NCI-H1092 (cell line): ENCODE measurements at regions not wholly inside any gene's neighbourhood (a gene's known extent, or its start where the extent isn't known, plus 50 kb on each side); places are given as distances from the start of the nearest gene placed in this dataset.
"Not testable (repeated sequence)": the region's sequence is repeated elsewhere in the genome, so short reads cannot be mapped to it uniquely, and the experiment has no call there.

Experiments used
- DNase-seq: peaks from one replicate; lab custom pipeline; 2025; lab: John Stamatoyannopoulos, UW

DNA sequence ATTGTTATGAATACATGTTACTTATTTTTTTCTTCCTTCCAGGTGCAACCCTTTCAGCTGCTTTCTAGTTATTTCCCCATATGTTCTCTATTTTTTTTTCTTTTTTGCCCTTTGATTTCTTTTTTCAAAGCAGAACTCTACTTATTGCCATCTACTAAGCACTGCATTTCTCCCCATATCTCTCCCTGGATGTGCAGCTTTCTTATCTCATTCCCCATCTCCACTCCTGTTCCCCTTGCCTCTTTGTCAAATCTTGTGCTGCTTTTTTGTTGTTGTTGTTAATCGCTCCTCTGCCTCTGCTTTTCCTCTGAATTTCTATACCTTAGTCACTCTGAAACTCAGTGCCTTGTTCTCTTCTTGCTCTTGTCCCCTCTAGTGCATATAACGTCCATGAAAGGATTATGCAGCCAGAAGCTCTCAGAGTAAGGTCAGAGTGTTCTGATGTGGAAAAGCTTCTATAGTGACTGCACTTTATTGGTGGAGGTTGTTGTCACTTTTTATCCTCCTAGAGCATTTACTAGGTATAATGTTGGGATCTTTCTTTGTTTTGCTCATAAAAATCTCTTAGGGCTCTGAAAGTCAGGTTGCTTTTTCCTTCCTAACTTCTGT lies 51.1 kb upstream of the JADE1 start:
- no peak for DNase-seq

GRCh38 chr4:128757712-128758111 lies 51.8 kb upstream of the JADE1 start:
- DNase-seq = no peak

GRCh38 chr4:128751354-128751753 lies 58.1 kb upstream of the JADE1 start:
- no peak for DNase-seq

DNA sequence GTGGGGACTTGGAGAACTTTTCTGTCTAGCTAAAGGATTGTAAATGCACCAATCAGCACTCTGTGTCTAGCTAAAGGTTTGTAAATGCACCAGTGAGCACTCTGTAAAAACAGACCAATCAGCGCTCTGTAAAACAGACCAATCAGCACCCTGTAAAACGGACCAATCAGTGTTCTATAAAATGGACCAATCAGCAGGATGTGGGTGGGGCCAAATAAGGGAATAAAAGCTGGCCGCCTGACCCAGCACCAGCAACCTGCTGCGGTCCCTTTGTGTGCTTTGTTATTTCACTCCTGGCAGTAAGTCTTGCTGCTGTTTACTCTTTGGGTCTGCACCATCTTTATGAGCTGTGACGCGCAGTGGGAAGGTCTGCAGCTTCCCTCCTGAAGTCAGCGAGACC lies 67.8 kb upstream of the JADE1 start:
- not testable (repeated sequence) for DNase-seq

DNA sequence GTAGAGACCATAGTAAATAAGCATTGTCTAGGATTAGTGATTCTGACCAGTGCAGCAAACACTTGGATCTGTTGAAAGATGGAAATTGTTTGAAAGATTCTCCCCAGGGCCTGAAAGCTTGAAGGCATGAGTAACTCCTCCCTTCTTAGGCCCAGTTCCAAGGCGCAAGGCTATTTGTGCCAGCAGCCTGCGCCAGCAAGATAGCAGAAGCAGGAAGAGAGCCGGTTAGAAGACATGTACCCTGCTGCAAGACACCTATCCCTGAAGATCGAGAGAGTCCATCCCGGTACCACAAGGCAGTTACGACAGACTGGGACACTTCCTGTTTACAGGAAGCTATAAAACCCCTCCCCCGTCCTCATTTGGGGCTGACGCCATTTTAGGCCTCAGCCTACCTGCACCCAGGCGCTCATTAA lies 72.4 kb upstream of the JADE1 start:
- DNase-seq = no peak

GRCh38 chr4:128735714-128736113 lies 73.8 kb upstream of the JADE1 start:
- DNase-seq = no peak

DNA sequence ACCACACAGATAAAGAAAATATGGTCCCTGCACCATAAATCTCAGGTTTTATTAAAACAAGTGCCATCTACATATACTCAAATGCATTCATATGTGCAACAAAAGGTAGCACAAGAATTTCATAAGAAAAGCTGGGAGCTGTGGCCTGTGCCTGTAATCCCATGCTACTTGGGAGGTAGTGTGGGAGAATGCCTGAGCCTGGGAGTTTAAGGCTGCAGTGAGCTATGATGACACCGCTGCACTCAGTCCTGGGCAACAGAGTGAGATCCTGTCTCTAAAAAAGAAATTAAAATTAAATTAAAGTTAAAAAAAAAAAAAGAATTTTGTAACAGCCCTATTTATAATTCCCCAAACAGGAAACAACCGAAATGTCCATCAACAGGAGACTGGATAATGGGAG lies 81.3 kb upstream of the JADE1 start:
- no peak for DNase-seq

- DNase-seq = no peak
Observed at GRCh38 chr4:128727658-128728057, 81.8 kb upstream of the JADE1 start.

DNA sequence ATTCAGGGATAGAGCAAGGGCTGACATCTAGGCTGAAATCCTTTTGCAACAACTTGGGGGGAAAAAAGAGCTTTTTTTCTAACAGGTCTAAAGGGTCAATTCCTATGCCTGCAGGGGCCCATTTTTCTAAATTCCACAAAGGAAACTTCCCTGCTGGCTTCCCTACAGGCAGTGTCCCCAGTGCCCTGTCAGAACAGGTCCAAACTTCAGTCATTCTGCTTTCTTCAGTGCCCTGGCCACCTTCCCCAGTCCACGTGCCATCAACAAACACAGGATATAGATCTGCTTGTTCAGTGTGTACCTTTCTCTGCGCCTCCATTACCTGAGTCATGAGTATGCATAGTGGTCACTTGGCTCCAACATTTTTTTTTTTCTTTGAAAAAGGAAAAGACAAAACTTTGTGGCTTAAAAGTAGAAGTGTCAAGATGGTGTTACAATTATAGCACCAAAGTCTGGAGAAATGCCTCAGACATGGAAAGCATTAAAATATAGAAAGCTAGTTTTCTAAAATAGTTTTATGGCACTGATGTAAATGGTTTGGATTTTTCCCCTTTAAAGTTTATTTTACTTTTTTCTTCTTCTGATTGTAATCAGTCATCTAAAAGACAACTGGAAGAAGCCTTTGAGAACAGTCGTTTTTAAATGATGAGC lies 84.0 kb upstream of the JADE1 start:
- DNase-seq = no peak

GRCh38 chr4:128722911-128723310 lies 86.6 kb upstream of the JADE1 start:
- DNase-seq = no peak

DNA sequence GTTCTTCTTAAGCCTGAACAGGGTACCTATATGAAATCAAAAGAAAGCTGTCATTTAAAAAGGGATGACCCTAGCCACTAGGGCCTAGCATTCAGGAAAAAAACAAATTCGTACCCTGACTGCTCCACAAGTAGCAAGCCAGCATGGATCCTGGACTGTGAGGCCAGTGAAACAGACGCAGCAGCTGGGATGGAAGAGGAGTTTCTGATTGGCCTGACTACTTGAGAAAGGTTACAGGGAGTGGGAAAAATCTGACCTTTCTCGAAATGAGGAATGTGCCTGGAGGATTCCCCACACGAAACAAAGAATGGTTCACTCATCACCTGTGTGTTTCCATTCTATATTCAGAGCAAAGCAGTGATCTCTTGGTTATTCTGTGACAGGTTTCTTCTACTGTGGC lies 87.6 kb upstream of the JADE1 start:
- no peak for DNase-seq

- DNase-seq = no peak
Observed at GRCh38 chr4:128720270-128720669, 89.2 kb upstream of the JADE1 start.

DNA sequence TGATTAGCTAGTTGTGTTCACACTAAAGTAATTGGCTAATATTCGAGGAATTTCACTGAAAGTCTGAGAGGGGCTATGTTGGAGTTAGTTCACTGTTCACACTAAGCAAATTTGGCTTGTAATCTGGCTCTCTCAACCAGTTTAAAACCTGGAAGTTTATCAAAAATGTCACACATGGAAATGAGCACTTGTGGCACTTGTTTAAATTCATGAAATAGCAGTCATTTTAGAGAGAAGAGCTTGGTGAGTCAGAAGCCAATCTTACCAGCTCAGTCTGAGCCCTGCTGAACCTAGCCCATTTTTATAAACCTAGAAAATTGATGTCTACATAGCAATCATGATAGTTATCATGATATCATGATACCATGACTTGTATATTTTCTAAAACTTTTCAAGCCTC lies 90.7 kb upstream of the JADE1 start:
- no peak for DNase-seq

GRCh38 chr4:128716338-128716737 lies 93.2 kb upstream of the JADE1 start:
- no peak for DNase-seq

DNA sequence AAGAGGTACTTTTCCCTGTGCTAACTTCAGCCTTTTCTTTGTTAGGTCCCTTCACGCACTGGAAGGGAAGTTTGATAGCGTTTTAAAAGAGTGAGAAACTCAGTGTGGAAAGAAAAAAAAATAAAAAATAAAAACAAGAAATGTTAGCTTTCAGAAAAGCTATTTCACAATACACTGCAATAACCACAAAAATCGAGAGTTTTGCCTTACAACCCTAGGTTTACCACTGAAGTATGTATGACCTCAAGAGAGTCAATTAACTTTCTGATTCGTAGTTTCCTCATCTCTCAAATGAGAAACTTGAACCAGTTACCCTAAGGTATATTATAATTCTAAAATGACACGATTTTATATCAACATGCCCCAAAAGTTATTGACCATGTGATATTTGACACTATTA lies 93.9 kb upstream of the JADE1 start:
- DNase-seq = no peak

GRCh38 chr4:128711361-128711760 lies 98.1 kb upstream of the JADE1 start:
- no peak for DNase-seq

GRCh38 chr4:128709268-128709667 lies 100.2 kb upstream of the JADE1 start:
- no peak for DNase-seq

DNA sequence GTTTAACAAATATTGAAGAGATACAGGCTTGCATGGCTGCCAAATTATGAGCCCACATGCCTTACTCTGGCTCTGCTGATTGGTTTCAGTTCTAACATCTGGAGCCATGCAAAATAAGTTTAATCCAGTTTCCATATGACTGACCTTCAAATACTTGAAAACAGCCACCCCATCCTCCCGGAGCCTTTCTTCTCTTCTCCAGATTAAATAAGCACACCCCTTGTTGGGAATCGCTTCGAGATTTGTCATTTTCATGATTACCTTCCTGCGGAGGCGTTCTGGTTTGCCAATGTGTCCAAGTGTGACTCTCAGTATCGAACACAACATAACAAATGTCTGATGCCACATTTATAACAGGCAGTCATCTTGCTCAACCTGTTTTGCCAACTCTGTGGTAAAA lies 101.6 kb upstream of the JADE1 start:
- no peak for DNase-seq

- DNase-seq = no peak
Observed at GRCh38 chr4:128703948-128704347, 105.6 kb upstream of the JADE1 start.

- DNase-seq = no peak
Observed at GRCh38 chr4:128700659-128701350, 108.7 kb upstream of the JADE1 start.

- DNase-seq = no peak
Observed at GRCh38 chr4:128698386-128698785, 111.1 kb upstream of the JADE1 start.

- no peak for DNase-seq
Observed at GRCh38 chr4:128697323-128697722, 112.2 kb upstream of the JADE1 start.

- no peak for DNase-seq
Observed at GRCh38 chr4:128690011-128690410, 119.5 kb upstream of the JADE1 start.
